ENCODE measurements at regions not wholly inside any gene's neighbourhood (a gene's known extent, or its start where the extent isn't known, plus 50 kb on each side); places are given as distances from the start of the nearest gene placed in this dataset.
"Not testable (repeated sequence)": the region's sequence is repeated elsewhere in the genome, so short reads cannot be mapped to it uniquely, and the experiment has no call there.

DNA sequence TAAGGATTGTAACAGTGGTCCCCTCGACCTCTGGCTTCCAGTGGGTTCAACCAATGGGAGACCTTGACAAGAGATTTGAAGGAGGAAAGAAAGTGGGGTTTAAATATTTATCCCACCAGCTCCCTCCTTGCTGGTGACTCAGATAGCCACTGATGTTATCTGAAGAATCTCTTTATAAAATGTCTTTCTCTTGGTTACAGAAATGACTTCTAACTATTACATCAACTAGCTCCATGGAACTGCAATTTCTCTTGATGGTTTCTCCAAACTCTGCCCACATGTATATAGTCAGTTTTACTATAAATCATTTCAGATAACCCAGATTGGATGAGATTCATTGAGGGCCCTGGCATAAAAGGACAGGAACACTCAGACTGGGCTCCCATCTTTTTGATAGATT, 920.2 kb upstream of the SOX9 start:
- ChIA-PET CTCF (no interaction called here), POLR2A (no interaction called here)
- no peaks in the 10 kb centered on the region for H3K9me3 ChIP-seq (ENCODE audit: control insufficient read depth, insufficient read depth, low read length)
- H3K4me3 ChIP-seq (ENCODE audit: low read depth, low read length): no peak overlapping the region
- no peaks in the 10 kb centered on the region for H3K27me3 ChIP-seq (ENCODE audit: control insufficient read depth, insufficient read depth, low read length)
- no peak overlapping the region for H3K27ac ChIP-seq (ENCODE audit: low read depth, low read length)
- TF ChIP-seq, protein P1, sequence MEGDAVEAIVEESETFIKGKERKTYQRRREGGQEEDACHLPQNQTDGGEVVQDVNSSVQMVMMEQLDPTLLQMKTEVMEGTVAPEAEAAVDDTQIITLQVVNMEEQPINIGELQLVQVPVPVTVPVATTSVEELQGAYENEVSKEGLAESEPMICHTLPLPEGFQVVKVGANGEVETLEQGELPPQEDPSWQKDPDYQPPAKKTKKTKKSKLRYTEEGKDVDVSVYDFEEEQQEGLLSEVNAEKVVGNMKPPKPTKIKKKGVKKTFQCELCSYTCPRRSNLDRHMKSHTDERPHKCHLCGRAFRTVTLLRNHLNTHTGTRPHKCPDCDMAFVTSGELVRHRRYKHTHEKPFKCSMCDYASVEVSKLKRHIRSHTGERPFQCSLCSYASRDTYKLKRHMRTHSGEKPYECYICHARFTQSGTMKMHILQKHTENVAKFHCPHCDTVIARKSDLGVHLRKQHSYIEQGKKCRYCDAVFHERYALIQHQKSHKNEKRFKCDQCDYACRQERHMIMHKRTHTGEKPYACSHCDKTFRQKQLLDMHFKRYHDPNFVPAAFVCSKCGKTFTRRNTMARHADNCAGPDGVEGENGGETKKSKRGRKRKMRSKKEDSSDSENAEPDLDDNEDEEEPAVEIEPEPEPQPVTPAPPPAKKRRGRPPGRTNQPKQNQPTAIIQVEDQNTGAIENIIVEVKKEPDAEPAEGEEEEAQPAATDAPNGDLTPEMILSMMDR (IDR thresholded peaks at IDR 0.05; ENCODE audit: low read depth, low read length): no peak
- no peak for DNase-seq (ENCODE audit: low read depth, low spot score)

DNA sequence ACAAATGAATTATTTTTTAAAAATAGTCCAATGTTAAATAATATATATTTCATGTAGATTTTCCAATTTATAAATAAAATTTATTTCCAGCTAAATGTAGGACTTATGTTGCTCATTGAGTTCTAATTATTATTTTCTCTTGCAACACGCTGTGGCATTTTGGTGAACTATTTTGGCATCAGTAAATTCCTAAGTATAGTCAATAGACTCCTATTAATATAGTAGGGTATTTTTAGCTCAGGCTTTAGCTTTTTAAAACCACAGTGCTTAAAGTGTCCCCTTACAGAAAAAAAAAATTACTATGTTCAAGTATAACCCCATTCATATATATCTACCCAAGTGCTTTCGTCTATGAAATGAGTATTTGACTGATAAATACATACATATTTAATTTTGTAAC, 919.2 kb upstream of the SOX9 start:
- Histone ChIP-seq H3K27me3 (ENCODE audit: control insufficient read depth, insufficient read depth, low read length) (no peaks in the 10 kb centered on the region), H3K9me3 (ENCODE audit: control insufficient read depth, insufficient read depth, low read length) (no peaks in the 10 kb centered on the region), H3K27ac (ENCODE audit: low read depth, low read length) (no peak overlapping the region), H3K4me3 (ENCODE audit: low read depth, low read length) (no peak overlapping the region)
- TF ChIP-seq, protein P1 (IDR thresholded peaks at IDR 0.05; ENCODE audit: low read depth, low read length): no peak
- POLR2A ChIA-PET: no interaction called here
- no peak for DNase-seq (ENCODE audit: low read depth, low spot score)
- CTCF ChIA-PET: no interaction called here

DNA sequence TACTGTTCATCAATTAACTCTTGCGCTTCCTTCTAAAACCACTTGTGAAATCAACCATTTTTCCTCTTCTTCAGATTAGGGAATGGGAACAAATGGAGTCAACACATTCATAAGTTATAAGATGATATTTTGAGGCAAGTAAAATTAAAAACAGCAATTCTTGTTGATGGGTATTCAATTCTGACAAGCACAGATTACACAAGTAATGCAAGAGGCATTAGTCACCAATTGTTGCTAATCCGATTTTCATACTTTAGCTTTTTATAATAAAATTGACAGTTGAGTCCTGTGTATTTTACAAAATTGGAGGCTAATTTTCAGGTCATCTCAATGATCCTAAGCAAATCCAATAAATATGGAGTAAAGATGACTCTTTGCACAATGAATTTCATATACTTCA, 918.4 kb upstream of the SOX9 start:
- no peak overlapping the region for H3K27ac ChIP-seq (ENCODE audit: low read depth, low read length)
- TF ChIP-seq, protein P1 (IDR thresholded peaks at IDR 0.05; ENCODE audit: low read depth, low read length): no peak
- POLR2A ChIA-PET: no interaction called here
- H3K27me3 ChIP-seq (ENCODE audit: control insufficient read depth, insufficient read depth, low read length): no peaks in the 10 kb centered on the region
- H3K4me3 ChIP-seq (ENCODE audit: low read depth, low read length): no peak overlapping the region
- no peak for DNase-seq (ENCODE audit: low read depth, low spot score)
- CTCF ChIA-PET: no interaction called here
- H3K9me3 ChIP-seq (ENCODE audit: control insufficient read depth, insufficient read depth, low read length): no peaks in the 10 kb centered on the region

DNA sequence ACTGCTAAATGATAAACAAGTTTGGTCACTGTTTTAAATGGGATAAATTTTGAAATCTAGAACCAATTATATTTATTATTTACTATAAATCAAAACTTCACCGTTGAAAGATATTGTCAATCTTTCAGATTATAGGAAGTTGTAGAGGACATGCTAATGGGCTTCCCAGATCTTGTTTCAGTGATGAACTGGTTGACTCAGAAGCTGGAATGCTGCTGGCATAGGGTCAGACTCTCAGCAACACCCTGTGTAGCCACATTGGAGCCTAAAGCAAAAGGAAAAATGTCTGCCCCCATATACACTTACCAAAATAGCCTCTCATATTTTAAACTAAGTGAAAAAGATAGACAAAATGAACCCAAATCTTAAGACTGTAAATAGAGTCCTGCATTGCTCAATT, 916.9 kb upstream of the SOX9 start:
- no peaks in the 10 kb centered on the region for H3K27me3 ChIP-seq (ENCODE audit: control insufficient read depth, insufficient read depth, low read length)
- H3K9me3 ChIP-seq (ENCODE audit: control insufficient read depth, insufficient read depth, low read length): no peaks in the 10 kb centered on the region
- CTCF ChIA-PET: no interaction called here
- POLR2A ChIA-PET: interaction anchor here (0.6 kb wide), 1 partner anchor 1336 kb away, joined by 3 read pairs; no protein-coding TSS in a partner anchor
- TF ChIP-seq, protein P1 (IDR thresholded peaks at IDR 0.05; ENCODE audit: low read depth, low read length): no peak
- no peak overlapping the region for H3K4me3 ChIP-seq (ENCODE audit: low read depth, low read length)
- no peak for DNase-seq (ENCODE audit: low read depth, low spot score)
- H3K27ac ChIP-seq (ENCODE audit: low read depth, low read length): no peak overlapping the region

DNA sequence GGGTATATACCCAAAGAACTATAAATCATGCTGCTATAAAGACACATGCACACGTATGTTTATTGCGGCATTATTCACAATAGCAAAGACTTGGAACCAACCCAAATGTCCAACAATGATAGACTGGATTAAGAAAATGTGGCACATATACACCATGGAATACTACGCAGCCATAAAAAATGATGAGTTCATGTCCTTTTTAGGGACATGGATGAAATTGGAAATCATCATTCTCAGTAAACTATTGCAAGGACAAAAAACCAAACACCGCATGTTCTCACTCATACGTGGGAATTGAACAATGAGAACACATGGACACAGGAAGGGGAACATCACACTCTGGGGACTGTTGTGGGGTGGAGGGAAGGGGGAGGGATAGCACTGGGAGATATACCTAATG, 914.9 kb upstream of the SOX9 start:
- CTCF ChIA-PET; H3K27ac ChIP-seq (ENCODE audit: low read depth, low read length); H3K4me3 ChIP-seq (ENCODE audit: low read depth, low read length); DNase-seq (ENCODE audit: low read depth, low spot score); H3K27me3 ChIP-seq (ENCODE audit: control insufficient read depth, insufficient read depth, low read length); H3K9me3 ChIP-seq (ENCODE audit: control insufficient read depth, insufficient read depth, low read length); POLR2A ChIA-PET: not testable (repeated sequence)

DNA sequence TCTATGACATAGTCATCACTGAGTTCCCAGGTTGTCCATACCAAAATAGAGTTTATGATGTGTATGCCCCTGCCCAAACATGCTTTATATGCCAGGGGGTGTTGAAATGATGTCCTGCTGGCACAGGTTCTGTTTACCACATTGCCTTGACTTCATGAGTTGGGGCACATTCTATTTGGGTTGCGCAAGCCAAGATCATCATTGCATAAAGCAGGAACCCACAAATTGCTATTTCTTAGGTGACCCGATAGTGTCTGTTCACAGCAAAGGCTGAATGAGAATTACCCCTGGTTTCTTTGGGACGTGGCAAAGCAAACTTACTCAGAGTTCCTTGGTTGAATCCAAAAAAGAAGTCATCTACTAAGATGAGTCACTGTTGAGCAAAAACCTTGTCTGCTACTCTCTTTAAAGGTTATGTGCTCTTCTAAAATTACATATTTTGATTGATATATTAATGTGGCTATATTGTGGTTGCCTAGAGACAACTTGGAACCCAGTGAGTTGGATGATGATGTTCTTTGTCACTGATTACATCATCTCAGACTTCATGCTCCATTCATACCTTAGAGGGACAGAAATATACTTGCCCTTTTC, 912.6 kb upstream of the SOX9 start:
- TF ChIP-seq, protein P1 (IDR thresholded peaks at IDR 0.05; ENCODE audit: low read depth, low read length): no peak
- H3K27ac ChIP-seq (ENCODE audit: low read depth, low read length): no peak overlapping the region

More for the DNA sequence above, 912.6 kb upstream of the SOX9 start:
- no peak overlapping the region for H3K4me3 ChIP-seq (ENCODE audit: low read depth, low read length)
- no peak for DNase-seq (ENCODE audit: low read depth, low spot score)
- H3K9me3 ChIP-seq (ENCODE audit: control insufficient read depth, insufficient read depth, low read length): no peaks in the 10 kb centered on the region
- H3K27me3 ChIP-seq (ENCODE audit: control insufficient read depth, insufficient read depth, low read length): no peaks in the 10 kb centered on the region
- ChIA-PET CTCF (no interaction called here), POLR2A (no interaction called here)

All from AG04450 (cell line).